Mesothelial cell of epicardium (in vitro differentiated cells): ENCODE measurements at regions not wholly inside any gene's neighbourhood (a gene's known extent, or its start where the extent isn't known, plus 50 kb on each side); places are given as distances from the start of the nearest gene placed in this dataset.

Source experiments
- DNase-seq, 2 experiments: peaks; one replicate each; pipeline ENCODE4 v3.0.0; 2021; ENCODE audit warnings: low spot score in 2 of 2; ENCODE audit not compliant: unreplicated experiment in 2 of 2
- H3K27ac Mint-ChIP-seq: 2 replicates; pipeline ENCODE4 v1.8.0; 2021; ENCODE audit warnings: mixed read lengths
- H3K27me3 Mint-ChIP-seq: 2 replicates; pipeline ENCODE4 v1.8.0; 2021; ENCODE audit warnings: low read depth, mixed read lengths
- H3K36me3 Mint-ChIP-seq: 2 replicates; pipeline ENCODE4 v1.8.0; 2021; ENCODE audit warnings: mixed read lengths
- H3K4me1 Mint-ChIP-seq: 2 replicates; pipeline ENCODE4 v1.8.0; 2021; ENCODE audit warnings: mixed read lengths
- H3K4me3 Mint-ChIP-seq: 2 replicates; pipeline ENCODE4 v1.8.0; 2021; ENCODE audit warnings: mild to moderate bottlenecking, moderate library complexity, mixed read lengths
- H3K9me3 Mint-ChIP-seq: 2 replicates; pipeline ENCODE4 v1.8.0; 2021; ENCODE audit warnings: mixed read lengths
- TF ChIP-seq, protein P1 (sequence below): fragments of 200-600 bp; sonication (generic); IDR thresholded peaks from one replicate; pipeline ENCODE4 v1.5.0; 2021; ENCODE audit warnings: antibody characterized with exemption; ENCODE audit not compliant: unreplicated experiment

GRCh38 chr16:49181791-49182518 lies 99.7 kb downstream of the CBLN1 start:
- Mint-ChIP-seq H3K27ac (no peak overlapping the region), H3K9me3 (no peaks in the 10 kb centered on the region), H3K27me3 (peaks cover 37% of the 10 kb centered on the region), H3K36me3 (no peaks in the 10 kb centered on the region), H3K4me1 (no peaks in the 10 kb centered on the region), H3K4me3 (no peak overlapping the region)
- TF ChIP-seq, protein P1, sequence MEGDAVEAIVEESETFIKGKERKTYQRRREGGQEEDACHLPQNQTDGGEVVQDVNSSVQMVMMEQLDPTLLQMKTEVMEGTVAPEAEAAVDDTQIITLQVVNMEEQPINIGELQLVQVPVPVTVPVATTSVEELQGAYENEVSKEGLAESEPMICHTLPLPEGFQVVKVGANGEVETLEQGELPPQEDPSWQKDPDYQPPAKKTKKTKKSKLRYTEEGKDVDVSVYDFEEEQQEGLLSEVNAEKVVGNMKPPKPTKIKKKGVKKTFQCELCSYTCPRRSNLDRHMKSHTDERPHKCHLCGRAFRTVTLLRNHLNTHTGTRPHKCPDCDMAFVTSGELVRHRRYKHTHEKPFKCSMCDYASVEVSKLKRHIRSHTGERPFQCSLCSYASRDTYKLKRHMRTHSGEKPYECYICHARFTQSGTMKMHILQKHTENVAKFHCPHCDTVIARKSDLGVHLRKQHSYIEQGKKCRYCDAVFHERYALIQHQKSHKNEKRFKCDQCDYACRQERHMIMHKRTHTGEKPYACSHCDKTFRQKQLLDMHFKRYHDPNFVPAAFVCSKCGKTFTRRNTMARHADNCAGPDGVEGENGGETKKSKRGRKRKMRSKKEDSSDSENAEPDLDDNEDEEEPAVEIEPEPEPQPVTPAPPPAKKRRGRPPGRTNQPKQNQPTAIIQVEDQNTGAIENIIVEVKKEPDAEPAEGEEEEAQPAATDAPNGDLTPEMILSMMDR, result no peak
- DNase-seq, result no peak

DNA sequence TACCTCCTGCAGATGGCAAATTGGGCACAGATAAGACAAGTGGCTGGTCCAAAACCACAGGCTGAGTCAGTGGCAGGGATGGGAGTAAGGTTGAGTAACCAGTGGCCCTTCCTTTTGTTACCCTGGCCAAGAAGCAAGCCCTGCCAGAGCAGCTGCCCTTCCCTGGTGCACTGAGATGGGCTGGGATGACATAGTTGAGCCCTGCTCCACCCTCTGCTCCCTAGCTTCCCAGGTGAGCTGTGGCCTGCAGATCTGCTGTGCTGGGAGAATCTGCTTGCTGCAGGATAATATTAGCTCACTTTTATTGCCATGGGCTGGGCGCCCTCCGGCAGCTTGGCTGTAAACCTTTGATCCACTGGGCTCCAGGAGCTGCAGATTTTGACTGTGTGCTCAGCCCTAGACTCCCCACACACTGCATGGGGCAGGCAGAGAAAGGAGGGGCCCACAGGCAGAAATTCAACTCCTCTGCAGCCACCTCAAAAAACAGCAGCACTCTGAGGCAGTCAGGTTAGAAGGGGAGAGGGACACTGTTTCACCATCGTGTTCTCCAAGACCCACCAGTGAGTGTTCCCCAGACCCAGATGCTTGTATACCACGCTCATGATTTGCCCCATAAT lies 101.8 kb downstream of the CBLN1 start:
- TF ChIP-seq, protein P1, result no peak
- H3K27ac Mint-ChIP-seq, result no peak overlapping the region
- DNase-seq, result no peak
- no peaks in the 10 kb centered on the region for H3K9me3 Mint-ChIP-seq
- no peak overlapping the region for H3K4me3 Mint-ChIP-seq
- peaks cover 30% of the 10 kb centered on the region for H3K27me3 Mint-ChIP-seq
- H3K4me1 Mint-ChIP-seq, result no peaks in the 10 kb centered on the region
- H3K36me3 Mint-ChIP-seq, result no peaks in the 10 kb centered on the region

- TF ChIP-seq, protein P1, result no peak
- Mint-ChIP-seq H3K27me3 (peaks cover 28% of the 10 kb centered on the region), H3K4me1 (no peaks in the 10 kb centered on the region), H3K27ac (no peak overlapping the region), H3K4me3 (no peak overlapping the region), H3K9me3 (no peaks in the 10 kb centered on the region), H3K36me3 (no peaks in the 10 kb centered on the region)
- DNase-seq, result no peak
Observed at GRCh38 chr16:49168126-49168525, 113.5 kb downstream of the CBLN1 start.

DNA sequence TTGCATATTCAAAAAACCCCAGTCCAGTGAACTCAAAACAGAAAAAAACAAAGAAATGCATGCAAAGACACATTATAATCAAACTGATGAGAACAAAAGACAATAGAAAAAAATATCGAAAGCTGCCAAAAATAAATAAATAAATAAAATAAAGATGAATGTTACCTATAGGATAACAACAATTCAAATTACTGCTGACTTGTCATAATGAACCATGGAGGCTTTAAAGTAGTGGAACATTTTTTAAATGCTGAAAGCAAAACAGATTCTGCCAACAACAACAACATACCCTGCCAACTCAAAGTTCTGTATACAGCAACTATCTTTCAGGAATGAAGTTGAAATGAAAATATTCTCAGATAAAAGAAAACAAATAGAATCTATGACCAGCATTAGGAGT lies 116.6 kb downstream of the CBLN1 start:
- peaks cover 19% of the 10 kb centered on the region for H3K27me3 Mint-ChIP-seq
- TF ChIP-seq, protein P1, result no peak

GRCh38 chr16:49161191-49161590 lies 120.4 kb downstream of the CBLN1 start:
- Mint-ChIP-seq H3K9me3 (no peaks in the 10 kb centered on the region), H3K27me3 (peaks cover 7% of the 10 kb centered on the region), H3K36me3 (no peaks in the 10 kb centered on the region), H3K27ac (no peak overlapping the region), H3K4me1 (no peaks in the 10 kb centered on the region), H3K4me3 (no peak overlapping the region)
- no peak for DNase-seq
- TF ChIP-seq, protein P1, result no peak

More for the DNA sequence above, 116.6 kb downstream of the CBLN1 start:
- no peak for DNase-seq
- Mint-ChIP-seq H3K36me3 (no peaks in the 10 kb centered on the region), H3K27ac (no peak overlapping the region), H3K4me1 (no peaks in the 10 kb centered on the region), H3K9me3 (no peaks in the 10 kb centered on the region), H3K4me3 (no peak overlapping the region)
